ENCODE measurements at regions not wholly inside any gene's neighbourhood (a gene's known extent, or its start where the extent isn't known, plus 50 kb on each side); places are given as distances from the start of the nearest gene placed in this dataset.

GRCh38 chrX:63935835-63936234, 150.8 kb upstream of the ARHGEF9 start:
- no peak for DNase-seq (ENCODE audit: low read depth, low spot score)
- Histone ChIP-seq H3K9me3 (ENCODE audit: control insufficient read depth in 1 of 2, insufficient read depth in 1 of 2, low read depth in 1 of 2, low read length in 2 of 2) (no peaks in the 10 kb centered on the region), H3K9ac (ENCODE audit: low read length) (no peak overlapping the region), H2AFZ (ENCODE audit: low read depth, low read length, poor library complexity, severe bottlenecking) (no peak overlapping the region), H3K27ac (ENCODE audit: low read depth, low read length) (no peak overlapping the region), H3K4me2 (ENCODE audit: low read length) (no peak overlapping the region), H3K9me2 (ENCODE audit: insufficient read depth) (no peaks in the 10 kb centered on the region), H3K27me3 (ENCODE audit: insufficient read depth, low read length) (no peaks in the 10 kb centered on the region), H3K4me1 (ENCODE audit: control insufficient read depth in 1 of 2, insufficient read depth in 2 of 2, low read length in 2 of 2) (no peaks in the 10 kb centered on the region), H4K20me1 (ENCODE audit: insufficient read depth) (no peaks in the 10 kb centered on the region), H3K4me3 (replicated peaks in 1 of 2; ENCODE audit: low read depth in 1 of 2, low read length in 2 of 2) (no peak overlapping the region), H3K79me2 (ENCODE audit: insufficient read depth, low read length) (no peaks in the 10 kb centered on the region), H3K36me3 (ENCODE audit: control insufficient read depth in 1 of 2, insufficient read depth in 2 of 2, low read length in 2 of 2) (no peaks in the 10 kb centered on the region)
- ChIA-PET CTCF (no interaction called here), POLR2A (no interaction called here), RAD21 (ENCODE audit: low non-redundant PET in 1 of 2, low total read pairs in 2 of 2, uncharacterized antibody in 2 of 2, unreplicated experiment in 2 of 2) (no interaction called here)
- ATAC-seq, result no peak
- TF ChIP-seq SP1 (IDR thresholded peaks at IDR 0.05; ENCODE audit: low read depth), result no peak
- no peak for TF ChIP-seq SIN3A (IDR thresholded peaks at IDR 0.05; ENCODE audit: low read depth)
- TF ChIP-seq TCF7L2 (IDR thresholded peaks at IDR 0.05; ENCODE audit: borderline replicate concordance, extremely low read depth, insufficient read depth, insufficient read length), result no peak
- TF ChIP-seq ZBTB33 (IDR thresholded peaks at IDR 0.05; ENCODE audit: extremely low read depth, insufficient replicate concordance, low read length), result no peak
- TF ChIP-seq ATF3 (IDR thresholded peaks at IDR 0.05), result no peak
- no peak for TF ChIP-seq ELF1 (IDR thresholded peaks at IDR 0.05; ENCODE audit: borderline replicate concordance, low read depth)
- no peak for TF ChIP-seq EGR1 (IDR thresholded peaks at IDR 0.05; ENCODE audit: low read depth)
- no peak for TF ChIP-seq POLR2AphosphoS5 (IDR thresholded peaks at IDR 0.05; ENCODE audit: low read depth, low read length)
- no peak for TF ChIP-seq JUND (IDR thresholded peaks at IDR 0.05)
- no peak for TF ChIP-seq ZNF274 (IDR thresholded peaks at IDR 0.05; ENCODE audit: low read depth, low read length)
- no peak for TF ChIP-seq SRF (IDR thresholded peaks at IDR 0.05; ENCODE audit: low read depth)
- no peak for TF ChIP-seq RAD21 (IDR thresholded peaks at IDR 0.05; ENCODE audit: low read depth)
- TF ChIP-seq FOSL1 (IDR thresholded peaks at IDR 0.05; ENCODE audit: low read depth), result no peak
- no peak for TF ChIP-seq MAX (IDR thresholded peaks at IDR 0.05)
- TF ChIP-seq YY1 (IDR thresholded peaks at IDR 0.05; ENCODE audit: extremely low read depth, insufficient replicate concordance, low read depth, low read length), result no peak
- no peak for TF ChIP-seq CEBPB (IDR thresholded peaks at IDR 0.05; ENCODE audit: low read depth)
- TF ChIP-seq CTCF (IDR thresholded peaks at IDR 0.05 in 2 of 3, conservative IDR thresholded peaks at IDR 0.05 in 1 of 3; ENCODE audit: borderline replicate concordance in 1 of 3, insufficient read depth in 1 of 3, low read depth in 2 of 3, low read length in 2 of 3), result no peak
- TF ChIP-seq REST (IDR thresholded peaks at IDR 0.05; ENCODE audit: low read depth), result no peak
- no peak for TF ChIP-seq POLR2A (IDR thresholded peaks at IDR 0.05; ENCODE audit: borderline replicate concordance, extremely low read depth, insufficient read depth, insufficient read length)
- no peak for TF ChIP-seq EZH2 (IDR thresholded peaks at IDR 0.05)
- no TSS peak for BruUV-seq (replicated peaks)
- intact Hi-C loops (cut with micrococcal nuclease), result no loop called here
